NCI-H82 treated with DMSO at 0.1 percent for 48 hours (cell line): ENCODE measurements at regions not wholly inside any gene's neighbourhood (a gene's known extent, or its start where the extent isn't known, plus 50 kb on each side); places are given as distances from the start of the nearest gene placed in this dataset.

Experiments
- DNase-seq: peaks from one replicate; lab custom pipeline; 2025; ENCODE audit not compliant: unreplicated experiment; lab: John Stamatoyannopoulos, UW

- no peak for DNase-seq
Observed at GRCh38 chr6:104428184-104428583, 431.5 kb downstream of the HACE1 start.

- no peak for DNase-seq
Observed at GRCh38 chr6:104423691-104424090, 436.0 kb downstream of the HACE1 start.

- no peak for DNase-seq
Observed at GRCh38 chr6:104421650-104422049, 438.1 kb downstream of the HACE1 start.

GRCh38 chr6:104418839-104419238 is 440.9 kb downstream of the HACE1 start:
- DNase-seq: no peak

GRCh38 chr6:104418125-104418524 is 441.6 kb downstream of the HACE1 start:
- DNase-seq: no peak

- no peak for DNase-seq
Observed at GRCh38 chr6:104414723-104415122, 445.0 kb downstream of the HACE1 start.

- DNase-seq: no peak
Observed at GRCh38 chr6:104413767-104414166, 446.0 kb downstream of the HACE1 start.

GRCh38 chr6:104411302-104411701 is 448.4 kb downstream of the HACE1 start:
- no peak for DNase-seq

- no peak for DNase-seq
Observed at GRCh38 chr6:104409913-104410312, 449.8 kb downstream of the HACE1 start.

- DNase-seq: no peak
Observed at GRCh38 chr6:104407957-104408356, 451.8 kb downstream of the HACE1 start.

GRCh38 chr6:104404377-104404776 is 455.3 kb downstream of the HACE1 start:
- DNase-seq: no peak

- no peak for DNase-seq
Observed at GRCh38 chr6:104402572-104402971, 457.1 kb downstream of the HACE1 start.

GRCh38 chr6:104401926-104402325 is 457.8 kb downstream of the HACE1 start:
- no peak for DNase-seq

GRCh38 chr6:104400844-104401243 is 458.9 kb downstream of the HACE1 start:
- no peak for DNase-seq

- DNase-seq: no peak
Observed at GRCh38 chr6:104396077-104396476, 463.6 kb downstream of the HACE1 start.

GRCh38 chr6:104381907-104382306 is 477.8 kb downstream of the HACE1 start:
- DNase-seq: no peak

- no peak for DNase-seq
Observed at GRCh38 chr6:104365451-104366234, 494.1 kb downstream of the HACE1 start.

- DNase-seq: no peak
Observed at GRCh38 chr6:104357928-104358327, 501.8 kb downstream of the HACE1 start.

GRCh38 chr6:104356197-104356596 is 503.5 kb downstream of the HACE1 start:
- no peak for DNase-seq

GRCh38 chr6:104349191-104349590 is 510.5 kb downstream of the HACE1 start:
- no peak for DNase-seq

GRCh38 chr6:104344223-104344622 is 515.5 kb downstream of the HACE1 start:
- no peak for DNase-seq

- DNase-seq: no peak
Observed at GRCh38 chr6:104332364-104332763, 527.4 kb downstream of the HACE1 start.
